Liver (tissue), 8 donors: ENCODE measurements at regions not wholly inside any gene's neighbourhood (a gene's known extent, or its start where the extent isn't known, plus 50 kb on each side); places are given as distances from the start of the nearest gene placed in this dataset.

Experiments
- DNase-seq: peaks from one replicate; pipeline ENCODE4 v3.0.0-alpha.2; 2017; ENCODE audit warnings: low spot score
- H3K27ac ChIP-seq, 2 donors: one replicate each; pipeline ENCODE4 v1.7.0; 2013; ENCODE audit warnings: inconsistent platforms in 2 of 2, low read length in 2 of 2, control low read depth in 1 of 2, low read depth in 1 of 2, mild to moderate bottlenecking in 1 of 2
- H3K27me3 ChIP-seq, 4 donors: one replicate each; pipeline versions ENCODE4 v1.6.1 to v1.7.0; 2013; ENCODE audit warnings: low read length in 3 of 4, inconsistent platforms in 1 of 4, mild to moderate bottlenecking in 1 of 4, moderate library complexity in 1 of 4; ENCODE audit not compliant: control insufficient read depth in 4 of 4, insufficient read depth in 4 of 4
- H3K36me3 ChIP-seq, 4 donors: one replicate each; pipeline versions ENCODE4 v1.6.1 to v1.7.0; 2013; ENCODE audit warnings: low read length in 3 of 4, mild to moderate bottlenecking in 3 of 4, low read depth in 1 of 4, moderate library complexity in 1 of 4; ENCODE audit not compliant: control insufficient read depth in 4 of 4, insufficient read depth in 3 of 4
- H3K4me1 ChIP-seq, 4 donors: one replicate each; pipeline versions ENCODE4 v1.6.1 to v1.7.0; 2013; ENCODE audit warnings: low read length in 3 of 4, mild to moderate bottlenecking in 3 of 4, moderate library complexity in 1 of 4; ENCODE audit not compliant: control insufficient read depth in 4 of 4, insufficient read depth in 4 of 4
- H3K4me3 ChIP-seq, 3 donors: one replicate each; pipeline versions ENCODE4 v1.6.1 to v1.7.0; 2013; ENCODE audit warnings: low read length in 3 of 3, control low read depth in 1 of 3, low read depth in 1 of 3, mild to moderate bottlenecking in 1 of 3
- H3K9ac ChIP-seq, 2 donors: one replicate each; pipeline ENCODE4 v1.7.0; 2013; ENCODE audit warnings: low read length in 2 of 2, mild to moderate bottlenecking in 2 of 2, moderate library complexity in 2 of 2, control low read depth in 1 of 2, low read depth in 1 of 2
- H3K9me3 ChIP-seq, 4 donors: one replicate each; pipeline versions ENCODE4 v1.6.1 to v1.7.0; 2013; ENCODE audit warnings: low read length in 3 of 4; ENCODE audit not compliant: control insufficient read depth in 4 of 4
- ATF3 ChIP-seq: IDR thresholded peaks from 2 replicates; pipeline ENCODE4 v1.6.1; 2016; ENCODE audit warnings: antibody characterized with exemption
- CTCF ChIP-seq: fragments of 150-350 bp; IDR thresholded peaks from 2 replicates; pipeline ENCODE4 v1.5.1; 2017; ENCODE audit warnings: improper control_type of control experiment, low read depth, low read length; ENCODE audit not compliant: missing input control
- EGR1 ChIP-seq, 2 donors: IDR thresholded peaks; 2 replicates each; pipeline ENCODE4 v1.6.1; 2016 to 2018; ENCODE audit warnings: antibody characterized with exemption in 2 of 2, low read depth in 2 of 2
- FOXA1 ChIP-seq: IDR thresholded peaks from 2 replicates; pipeline ENCODE4 v1.6.1; 2016; ENCODE audit warnings: antibody characterized with exemption
- GABPA ChIP-seq, 2 donors: IDR thresholded peaks in 1 of 2; conservative IDR thresholded peaks in 1 of 2; 2 replicates each; pipeline ENCODE4 v1.6.1; 2016; ENCODE audit warnings: antibody characterized with exemption in 2 of 2, mild to moderate bottlenecking in 1 of 2, moderate library complexity in 1 of 2
- HNF4A ChIP-seq, 2 donors: conservative IDR thresholded peaks; 2 replicates each; pipeline ENCODE4 v1.6.1; 2016; ENCODE audit warnings: antibody characterized with exemption in 2 of 2, mild to moderate bottlenecking in 2 of 2
- HNF4G ChIP-seq: IDR thresholded peaks from 2 replicates; pipeline ENCODE4 v1.6.1; 2016; ENCODE audit warnings: antibody characterized with exemption
- JUND ChIP-seq, 2 donors: IDR thresholded peaks; 2 replicates each; pipeline ENCODE4 v1.6.1; 2016; ENCODE audit warnings: antibody characterized with exemption in 2 of 2
- MAX ChIP-seq: IDR thresholded peaks from 2 replicates; pipeline ENCODE4 v1.6.1; 2016; ENCODE audit warnings: antibody characterized with exemption
- NR2F2 ChIP-seq: IDR thresholded peaks from 2 replicates; pipeline ENCODE4 v1.6.1; 2016; ENCODE audit warnings: antibody characterized with exemption
- RAD21 ChIP-seq, 2 donors: IDR thresholded peaks; 2 replicates each; pipeline ENCODE4 v1.6.1; 2016; ENCODE audit warnings: antibody characterized with exemption in 2 of 2, mild to moderate bottlenecking in 2 of 2
- REST ChIP-seq: IDR thresholded peaks from 2 replicates; pipeline ENCODE4 v1.6.1; 2016; ENCODE audit warnings: antibody characterized with exemption, mild to moderate bottlenecking
- RXRA ChIP-seq, 2 donors: IDR thresholded peaks; 2 replicates each; pipeline ENCODE4 v1.6.1; 2017 to 2018; ENCODE audit warnings: antibody characterized with exemption in 2 of 2, mild to moderate bottlenecking in 1 of 2
- SP1 ChIP-seq: IDR thresholded peaks from 2 replicates; pipeline ENCODE4 v1.6.1; 2018; ENCODE audit warnings: antibody characterized with exemption, mild to moderate bottlenecking
- TAF1 ChIP-seq: conservative IDR thresholded peaks from 2 replicates; pipeline ENCODE4 v1.6.1; 2016; ENCODE audit warnings: antibody characterized with exemption, mild to moderate bottlenecking
- YY1 ChIP-seq: IDR thresholded peaks from 2 replicates; pipeline ENCODE4 v1.6.1; 2016; ENCODE audit warnings: antibody characterized with exemption, mild to moderate bottlenecking
- ZBTB33 ChIP-seq: IDR thresholded peaks from 2 replicates; pipeline ENCODE4 v1.6.1; 2016; ENCODE audit warnings: antibody characterized with exemption
- WGBS: extraction: QIAGEN DNeasy Blood & Tissue Kit; methylation state at CpG from one replicate; pipeline ENCODE4 v1.1.7; 2013; 5-methylcytosine and 5-hydroxymethylcytosine counted together
- donor health status: healthy.
- donor health status: healthy.
- donor health status: healthy.
- donor health status: healthy.
- donor health status: healthy.

- Histone ChIP-seq H3K27me3 (peaks cover 0 to 2% (median 0%) of the 10 kb centered on the region in 4 donors), H3K4me3 (no peak overlapping the region), H3K36me3 (no peaks in the 10 kb centered on the region), H3K9ac (no peak overlapping the region), H3K27ac (no peak overlapping the region), H3K4me1 (no peaks in the 10 kb centered on the region), H3K9me3 (no peaks in the 10 kb centered on the region)
- TF ChIP-seq JUND (IDR thresholded peaks at IDR 0.05): no peak
- WGBS: 83% methylated on average over 2 of the region's 2 CpGs
- no peak for DNase-seq
These were observed 250.4 kb upstream of the NPSR1 start for GRCh38 chr7:34407586-34407985.

GRCh38 chr7:34417781-34418180 is 240.2 kb upstream of the NPSR1 start:
- TF ChIP-seq CTCF: no peak
- TF ChIP-seq SP1: no peak
- TF ChIP-seq EGR1 (IDR thresholded peaks at IDR 0.05; ENCODE audit: low read depth in 2 of 2): no peak
- TF ChIP-seq ZBTB33: no peak
- no peak for TF ChIP-seq HNF4A (conservative IDR thresholded peaks at IDR 0.05)
- TF ChIP-seq HNF4G: no peak
- TF ChIP-seq RAD21 (IDR thresholded peaks at IDR 0.05): no peak
- TF ChIP-seq YY1: no peak
- no peak for TF ChIP-seq RXRA (IDR thresholded peaks at IDR 0.05)
- no peak for TF ChIP-seq REST
- no peak for TF ChIP-seq ATF3
- TF ChIP-seq JUND (IDR thresholded peaks at IDR 0.05): no peak
- no peak for TF ChIP-seq GABPA (IDR thresholded peaks at IDR 0.05 in 1 of 2, conservative IDR thresholded peaks at IDR 0.05 in 1 of 2)
- no peak for TF ChIP-seq FOXA1
- no peak for TF ChIP-seq TAF1
- no peak for TF ChIP-seq NR2F2
- no peak for TF ChIP-seq MAX
- WGBS: 76% methylated on average over 3 of the region's 3 CpGs
- H3K36me3 ChIP-seq: no peaks in the 10 kb centered on the region
- no peak overlapping the region for H3K27ac ChIP-seq
- H3K9ac ChIP-seq: no peak overlapping the region
- no peaks in the 10 kb centered on the region for H3K9me3 ChIP-seq
- no peaks in the 10 kb centered on the region for H3K4me1 ChIP-seq
- DNase-seq: no peak
- H3K4me3 ChIP-seq: no peak overlapping the region
- H3K27me3 ChIP-seq: no peaks in the 10 kb centered on the region
